ENCODE measurements at regions not wholly inside any gene's neighbourhood (a gene's known extent, or its start where the extent isn't known, plus 50 kb on each side); places are given as distances from the start of the nearest gene placed in this dataset.

- no peak for ATAC-seq (ENCODE audit: low read depth)
- no peak for TF ChIP-seq CTCF (IDR thresholded peaks at IDR 0.05)
- H3K9me3 Mint-ChIP-seq, result no peaks in the 10 kb centered on the region
- ChIA-PET CTCF (no interaction called here), POLR2A (no interaction called here)
- H3K4me3 Mint-ChIP-seq, result no peak overlapping the region
- H3K4me1 Mint-ChIP-seq, result no peaks in the 10 kb centered on the region
- H3K27ac Mint-ChIP-seq, result no peak overlapping the region
- intact Hi-C loops (cut with micrococcal nuclease), result no loop called here
- no peaks in the 10 kb centered on the region for H3K27me3 Mint-ChIP-seq
- no peak for DNase-seq
- H3K36me3 Mint-ChIP-seq (ENCODE audit: low read depth), result no peaks in the 10 kb centered on the region
These were observed 291.7 kb downstream of the USP46 start for GRCh38 chr4:52367282-52367830.

- intact Hi-C loops (cut with micrococcal nuclease), result no loop called here
- Mint-ChIP-seq H3K9me3 (no peaks in the 10 kb centered on the region), H3K27ac (no peak overlapping the region), H3K36me3 (ENCODE audit: low read depth) (no peaks in the 10 kb centered on the region), H3K4me3 (no peak overlapping the region), H3K4me1 (no peaks in the 10 kb centered on the region), H3K27me3 (no peaks in the 10 kb centered on the region)
- ATAC-seq (ENCODE audit: low read depth), result no peak
- TF ChIP-seq CTCF (IDR thresholded peaks at IDR 0.05), result no peak
- ChIA-PET CTCF (no interaction called here), POLR2A (no interaction called here)
- DNase-seq, result no peak
These were observed 290.2 kb downstream of the USP46 start for GRCh38 chr4:52368895-52369294.

- ATAC-seq (ENCODE audit: low read depth) (no peak), DNase-seq (no peak)
- no peak for TF ChIP-seq CTCF (IDR thresholded peaks at IDR 0.05)
- ChIA-PET POLR2A (no interaction called here), CTCF (no interaction called here)
- no peaks in the 10 kb centered on the region for H3K9me3 Mint-ChIP-seq
- H3K27ac Mint-ChIP-seq, result no peak overlapping the region
- H3K27me3 Mint-ChIP-seq, result no peaks in the 10 kb centered on the region
- no peaks in the 10 kb centered on the region for H3K4me1 Mint-ChIP-seq
- intact Hi-C loops (cut with micrococcal nuclease), result loop anchor here (10.0 kb wide), 1 partner anchor 1435 kb away; no protein-coding TSS in a partner anchor
- no peak overlapping the region for H3K4me3 Mint-ChIP-seq
- no peaks in the 10 kb centered on the region for H3K36me3 Mint-ChIP-seq (ENCODE audit: low read depth)
These were observed 289.5 kb downstream of the USP46 start for GRCh38 chr4:52369649-52370048.

- Mint-ChIP-seq H3K4me3 (no peak overlapping the region), H3K9me3 (no peaks in the 10 kb centered on the region), H3K27ac (no peak overlapping the region), H3K4me1 (no peaks in the 10 kb centered on the region), H3K27me3 (no peaks in the 10 kb centered on the region), H3K36me3 (ENCODE audit: low read depth) (no peaks in the 10 kb centered on the region)
- POLR2A ChIA-PET, result no interaction called here
- ATAC-seq (ENCODE audit: low read depth), result no peak
- no peak for TF ChIP-seq CTCF (IDR thresholded peaks at IDR 0.05)
- intact Hi-C loops (cut with micrococcal nuclease), result loop anchor here (10.0 kb wide), 1 partner anchor 1434 kb away; no protein-coding TSS in a partner anchor
- DNase-seq, result no peak
- CTCF ChIA-PET, result no interaction called here
These were observed 288.5 kb downstream of the USP46 start for GRCh38 chr4:52370576-52370975.

- intact Hi-C loops (cut with micrococcal nuclease), result loop anchor here (10.0 kb wide), 1 partner anchor 1433 kb away; no protein-coding TSS in a partner anchor
- no peaks in the 10 kb centered on the region for H3K36me3 Mint-ChIP-seq (ENCODE audit: low read depth)
- no peak overlapping the region for H3K4me3 Mint-ChIP-seq
- POLR2A ChIA-PET, result no interaction called here
- no peaks in the 10 kb centered on the region for H3K9me3 Mint-ChIP-seq
- CTCF ChIA-PET, result no interaction called here
- H3K27ac Mint-ChIP-seq, result no peak overlapping the region
- no peak for TF ChIP-seq CTCF (IDR thresholded peaks at IDR 0.05)
- H3K4me1 Mint-ChIP-seq, result no peaks in the 10 kb centered on the region
- ATAC-seq (ENCODE audit: low read depth), result no peak
- DNase-seq, result no peak
- peaks cover 2% of the 10 kb centered on the region for H3K27me3 Mint-ChIP-seq
These were observed 287.3 kb downstream of the USP46 start for GRCh38 chr4:52371841-52372240.
